DMS153 treated with DMSO at 0.1 percent for 48 hours (cell line): ENCODE measurements at regions not wholly inside any gene's neighbourhood (a gene's known extent, or its start where the extent isn't known, plus 50 kb on each side); places are given as distances from the start of the nearest gene placed in this dataset.
A peak's percentile ranks its signal among the peaks of the same experiment; 100 is the strongest.

ENCODE experiments used
- DNase-seq: peaks from one replicate; lab custom pipeline; 2025; ENCODE audit not compliant: unreplicated experiment; lab: John Stamatoyannopoulos, UW

DNA sequence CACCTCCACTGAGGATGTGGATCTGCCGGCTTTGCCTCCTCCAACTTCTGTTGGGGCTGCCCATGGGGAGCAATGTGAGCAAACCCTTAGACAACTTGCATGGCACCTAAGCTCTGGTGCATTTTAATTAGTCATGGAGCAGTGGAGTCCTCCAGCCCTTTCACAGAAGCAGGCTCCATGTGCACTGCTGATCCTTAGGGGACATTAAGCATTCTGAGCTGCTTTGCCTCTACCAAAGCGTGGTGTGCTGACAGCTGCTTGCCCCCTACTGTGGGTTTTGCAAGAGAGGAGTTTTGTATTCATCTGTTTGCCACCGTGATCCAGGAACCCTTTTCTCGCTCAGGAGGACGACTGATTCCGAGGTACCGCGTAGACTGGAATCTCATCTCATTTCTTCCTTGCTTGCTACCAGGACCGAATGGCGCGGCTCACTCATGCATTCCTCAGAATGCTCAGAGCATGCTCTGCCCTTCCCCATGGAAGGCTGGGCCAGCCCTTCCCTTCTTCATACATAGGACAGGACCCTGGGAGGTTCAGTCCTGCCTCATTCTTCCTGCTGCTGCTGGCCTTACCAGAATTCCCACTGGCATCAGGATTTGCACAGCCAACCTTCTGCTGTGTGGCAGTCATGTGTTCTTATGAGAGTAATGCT lies 432.5 kb downstream of the GADD45G start:
- no peak for DNase-seq

DNA sequence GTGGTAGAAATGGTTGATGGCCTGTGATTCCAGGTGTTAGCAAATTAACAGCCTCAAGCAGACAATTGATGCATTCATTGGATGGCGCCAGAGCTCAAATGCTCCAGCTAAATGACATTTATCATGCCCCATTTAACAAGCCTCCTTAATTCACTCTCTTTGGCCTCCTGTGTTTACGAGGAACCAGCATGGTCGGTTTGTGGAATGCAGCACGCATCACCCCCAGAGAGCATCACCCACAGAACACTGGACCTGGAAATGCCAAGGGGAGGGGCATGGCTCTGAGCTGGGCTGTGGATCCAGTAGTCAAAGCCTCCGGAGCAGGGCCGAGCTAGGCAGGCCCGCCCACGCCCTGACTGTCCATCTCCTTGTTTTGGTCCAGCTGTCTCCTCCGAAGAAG lies 434.0 kb downstream of the GADD45G start:
- peak; percentile 95 for DNase-seq

DNA sequence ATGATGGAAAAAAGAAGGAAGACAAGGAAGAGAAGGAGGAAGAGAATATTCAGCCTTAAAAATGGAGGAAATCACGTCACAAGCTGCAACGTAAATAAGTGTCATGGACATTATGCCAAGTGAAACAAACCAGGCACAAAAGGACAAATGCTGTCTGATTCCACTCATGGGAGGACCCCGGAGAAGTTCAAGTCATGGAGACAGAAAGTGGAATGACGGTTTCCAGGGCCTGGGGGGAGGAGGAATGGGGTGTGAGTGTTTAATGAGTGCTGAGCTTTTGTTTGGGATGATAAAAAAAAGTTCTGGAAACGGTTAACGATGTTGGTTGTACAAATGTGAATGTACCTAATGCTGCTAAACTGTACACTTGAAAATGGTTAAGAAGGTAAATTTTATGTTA lies 439.5 kb downstream of the GADD45G start:
- DNase-seq: no peak

DNA sequence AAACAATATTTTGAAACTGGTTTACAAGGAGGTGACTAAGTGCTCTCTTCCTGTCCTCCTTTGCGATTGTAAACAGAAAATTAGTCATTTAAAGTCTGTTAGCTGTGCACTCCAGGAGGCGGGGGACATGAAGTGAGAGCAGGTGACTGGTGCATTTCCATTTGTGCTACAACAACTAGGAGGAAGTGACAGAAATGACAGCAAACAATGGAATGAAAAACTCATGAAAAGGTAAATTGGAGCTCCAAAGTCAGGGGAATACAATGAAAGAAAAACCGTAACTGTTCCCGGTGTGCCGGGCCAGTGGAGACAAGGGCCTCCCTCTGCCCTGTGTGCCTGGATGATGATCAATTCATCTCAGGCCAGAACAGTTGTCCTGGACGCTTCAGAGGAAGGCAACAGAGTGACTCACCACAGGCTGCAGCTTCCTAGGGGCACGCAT lies 439.9 kb downstream of the GADD45G start:
- peak; percentile 98 for DNase-seq

DNA sequence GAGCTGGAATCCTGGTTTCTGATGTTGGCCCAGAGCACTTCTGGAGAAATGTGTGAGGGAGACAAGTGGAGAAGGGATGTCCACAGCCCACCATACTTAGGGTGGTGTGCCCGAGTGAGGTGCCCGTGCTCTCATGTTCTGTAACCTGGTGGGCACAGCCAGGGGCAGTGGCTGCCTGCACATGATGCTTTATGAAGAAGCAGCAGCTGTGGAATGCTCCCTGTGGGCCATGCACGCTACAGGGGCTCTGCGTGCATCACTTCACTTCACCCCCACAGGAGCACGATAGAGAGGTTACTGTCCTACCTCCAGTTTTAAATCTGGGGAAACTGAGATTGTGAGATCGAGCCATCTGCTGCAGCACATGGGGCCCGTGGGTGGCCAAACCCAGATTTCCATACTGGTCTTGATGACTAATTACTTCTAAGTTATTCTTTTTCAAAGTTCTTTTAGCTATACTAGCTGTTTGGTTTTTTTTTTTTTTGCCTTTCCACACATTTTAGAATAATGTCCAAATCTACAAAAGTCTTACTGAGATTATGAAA lies 441.6 kb downstream of the GADD45G start:
- DNase-seq: no peak

DNA sequence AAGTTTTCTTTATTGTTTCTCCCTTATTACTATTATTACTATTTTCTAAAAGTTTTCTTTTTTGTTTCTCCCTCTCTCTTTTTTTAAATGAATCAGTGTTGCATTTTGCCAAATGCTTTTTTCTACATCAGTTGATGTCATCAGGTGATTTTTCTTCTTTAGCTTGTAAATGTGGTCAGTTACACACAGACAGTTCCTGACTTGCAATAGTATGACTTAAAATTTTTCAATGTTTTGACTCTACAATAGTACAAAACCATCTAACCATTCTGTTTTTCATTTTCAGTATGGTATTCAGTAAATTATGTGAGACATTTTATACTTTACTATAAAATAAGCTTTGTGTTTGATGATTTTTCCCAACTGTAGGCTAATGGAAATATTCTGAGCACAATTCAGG lies 443.0 kb downstream of the GADD45G start:
- no peak for DNase-seq

DNA sequence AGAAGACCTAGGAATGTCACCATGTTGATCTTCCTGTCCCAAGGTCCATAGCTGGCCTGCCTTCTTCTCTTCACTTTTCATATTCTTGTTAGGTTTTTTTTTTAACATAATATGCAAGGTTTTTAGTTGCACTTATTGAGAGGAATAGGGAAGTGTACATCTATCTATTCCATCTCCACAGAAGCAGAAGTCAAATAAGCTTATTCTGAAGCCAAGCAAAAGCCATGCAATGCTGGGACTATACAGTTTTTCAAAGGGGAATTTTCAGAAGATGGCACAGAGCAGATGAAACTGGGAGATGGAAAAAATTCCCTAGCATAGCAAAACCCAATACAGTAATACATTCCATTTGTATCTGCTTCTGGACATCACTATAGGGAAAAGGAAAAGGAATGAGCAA lies 447.6 kb downstream of the GADD45G start:
- DNase-seq: no peak

DNA sequence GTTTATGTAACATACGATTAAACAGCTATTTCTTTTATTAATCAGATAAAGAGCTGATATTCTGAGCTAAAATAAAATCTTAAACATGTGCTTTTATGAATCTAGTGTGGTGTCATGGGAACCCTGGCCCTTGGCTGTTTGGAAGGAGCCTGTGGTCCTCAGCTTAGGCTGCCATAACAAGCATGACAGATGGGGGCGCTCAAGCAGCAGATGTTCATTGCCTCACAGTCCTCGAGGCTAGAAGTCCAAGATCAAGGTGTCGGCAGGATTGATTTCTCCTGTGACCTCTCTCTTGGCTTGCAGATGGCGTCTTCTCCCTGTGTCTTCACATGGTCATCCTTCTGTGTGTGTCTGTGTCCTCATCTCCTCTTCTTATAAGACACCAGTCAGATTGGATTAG lies 448.2 kb downstream of the GADD45G start:
- DNase-seq: no peak

DNA sequence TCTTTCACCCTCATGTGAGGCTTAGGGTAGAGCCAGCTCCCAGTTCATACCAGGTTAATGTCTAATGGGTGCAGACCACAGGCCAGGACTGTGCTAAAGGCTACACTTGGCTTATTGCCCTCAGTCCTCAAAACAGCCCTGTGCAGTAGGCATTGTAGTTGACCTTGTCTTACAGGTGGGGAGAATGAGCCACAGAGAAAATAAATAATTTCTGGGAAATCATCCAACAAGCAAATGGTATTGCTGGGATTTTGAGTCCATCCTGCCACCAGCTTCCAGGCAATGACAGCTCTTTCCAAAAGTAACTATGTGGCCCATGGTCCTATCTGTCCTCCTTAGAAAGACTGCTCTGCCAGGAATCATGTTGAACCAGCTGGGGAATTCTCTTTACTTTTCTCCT lies 450.0 kb downstream of the GADD45G start:
- DNase-seq: peak; percentile 58

DNA sequence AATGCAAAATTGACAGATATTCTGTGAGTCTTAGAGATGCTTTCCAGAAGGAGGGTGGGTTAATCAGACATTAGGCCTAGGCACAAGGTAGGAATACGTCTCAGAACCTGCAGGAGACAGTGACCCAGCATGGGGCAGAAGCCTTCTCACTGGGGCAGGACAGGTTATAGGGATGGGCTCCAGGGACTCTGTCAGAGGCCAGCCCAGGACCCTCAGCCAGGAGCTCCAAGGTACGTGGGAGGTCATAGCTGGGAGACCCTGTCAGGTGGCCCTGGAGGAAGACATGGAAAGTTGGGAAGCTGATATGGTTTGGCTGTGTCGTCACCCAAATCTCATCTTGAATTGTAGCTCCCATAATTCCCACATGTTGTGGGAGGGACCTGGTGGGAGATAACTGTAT lies 450.4 kb downstream of the GADD45G start:
- DNase-seq: no peak

DNA sequence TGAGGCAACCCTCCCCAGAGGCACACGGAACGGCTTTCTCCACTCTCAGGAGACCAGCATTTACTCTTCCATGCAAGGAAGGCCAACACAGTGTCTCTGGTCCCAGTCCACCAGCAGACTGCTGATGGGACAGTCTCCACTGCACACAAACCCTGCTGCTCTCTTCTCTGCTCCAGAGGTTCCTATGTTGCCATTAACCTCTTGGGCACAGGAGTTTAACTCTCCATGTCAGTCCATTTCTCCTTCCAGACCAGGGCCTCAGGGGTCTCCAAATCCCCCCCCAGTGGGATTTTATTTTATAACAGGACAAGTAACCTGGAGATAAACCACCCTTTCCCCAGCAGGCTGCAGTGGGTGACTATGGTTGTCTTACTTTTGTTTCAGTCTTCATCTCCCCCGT lies 452.5 kb downstream of the GADD45G start:
- no peak for DNase-seq

DNA sequence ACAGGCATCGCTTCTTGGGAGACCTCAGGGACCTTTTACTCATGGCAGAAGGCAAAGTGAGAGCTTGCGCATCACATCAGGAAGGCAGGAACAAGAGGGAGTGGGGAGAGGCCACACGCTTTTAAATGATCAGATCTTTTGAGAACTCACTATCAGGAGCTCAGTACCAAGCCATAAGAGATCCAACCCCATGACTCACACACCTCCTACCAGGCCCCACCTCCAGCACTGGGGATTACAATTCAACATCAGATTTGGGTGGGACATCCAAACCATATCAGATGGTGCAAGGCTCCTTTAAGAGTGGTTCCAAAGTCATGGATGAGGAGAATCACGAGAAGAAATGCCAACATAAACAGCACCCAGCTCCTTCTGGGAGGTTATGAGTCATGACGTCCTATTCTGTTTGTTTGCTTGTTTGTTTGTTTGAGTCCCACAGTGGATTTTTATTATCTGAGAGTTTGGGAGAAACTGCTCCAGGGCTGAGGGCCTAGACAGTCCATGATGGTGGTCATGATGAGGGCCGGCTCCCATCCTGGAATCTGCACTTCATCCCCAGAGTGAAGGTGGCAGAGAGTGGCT lies 453.5 kb downstream of the GADD45G start:
- DNase-seq: no peak

DNA sequence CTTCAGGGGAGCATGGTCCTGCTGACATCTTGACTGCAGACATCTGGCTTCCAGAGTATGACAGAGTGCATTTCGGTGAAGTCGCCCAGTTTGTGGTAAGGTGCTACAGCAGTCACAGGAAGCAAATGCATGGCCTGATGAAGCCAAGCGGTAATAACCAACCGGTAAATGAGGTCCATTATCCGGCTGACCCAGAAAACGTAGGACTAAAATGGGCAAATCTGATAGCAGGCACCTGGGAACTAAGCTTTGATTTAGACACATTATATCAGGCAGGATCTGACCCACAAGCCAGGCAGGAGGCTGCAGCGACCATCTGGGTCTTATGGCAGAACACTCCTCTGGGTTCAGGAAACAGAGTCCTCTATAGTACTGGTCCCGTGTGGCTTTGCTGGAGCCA lies 454.6 kb downstream of the GADD45G start:
- no peak for DNase-seq

DNA sequence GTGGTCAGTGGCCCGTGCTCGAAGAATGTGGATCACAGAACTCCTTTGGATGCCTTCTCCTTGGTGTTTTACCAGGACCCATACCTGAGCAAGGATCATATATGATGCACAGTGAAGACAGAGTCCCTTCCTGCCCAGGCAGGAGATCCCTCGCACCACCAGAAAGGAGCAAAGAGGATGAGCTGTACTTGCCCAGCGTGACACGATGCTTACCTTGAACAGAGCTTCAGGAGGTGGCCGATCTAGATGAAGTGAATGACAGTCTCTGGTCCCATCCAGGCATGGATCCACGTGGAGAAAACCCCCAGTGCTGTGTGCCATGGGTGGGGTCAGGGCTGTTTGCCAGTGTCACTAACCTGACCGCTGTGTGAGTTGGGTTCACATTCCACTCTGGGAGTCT lies 455.4 kb downstream of the GADD45G start:
- DNase-seq: no peak

DNA sequence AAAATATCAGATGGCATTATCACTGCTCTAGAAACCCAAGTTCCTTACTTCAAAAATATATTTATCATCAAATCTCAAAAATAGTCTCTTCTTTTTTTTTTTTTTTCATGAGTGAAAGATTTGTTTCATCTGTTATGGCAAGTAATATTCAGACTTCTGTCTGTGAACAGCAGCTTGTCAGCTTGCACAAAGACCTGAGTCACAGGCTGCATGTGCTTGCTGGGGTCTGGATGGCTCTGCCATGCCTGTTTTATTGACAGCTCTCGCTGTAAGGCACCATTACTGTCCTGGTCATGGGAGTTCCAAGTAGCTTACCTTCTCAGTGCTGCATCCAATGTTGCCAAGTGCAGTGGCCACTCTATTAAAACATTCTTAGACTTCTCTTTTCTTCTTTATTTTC lies 456.4 kb downstream of the GADD45G start:
- no peak for DNase-seq

DNA sequence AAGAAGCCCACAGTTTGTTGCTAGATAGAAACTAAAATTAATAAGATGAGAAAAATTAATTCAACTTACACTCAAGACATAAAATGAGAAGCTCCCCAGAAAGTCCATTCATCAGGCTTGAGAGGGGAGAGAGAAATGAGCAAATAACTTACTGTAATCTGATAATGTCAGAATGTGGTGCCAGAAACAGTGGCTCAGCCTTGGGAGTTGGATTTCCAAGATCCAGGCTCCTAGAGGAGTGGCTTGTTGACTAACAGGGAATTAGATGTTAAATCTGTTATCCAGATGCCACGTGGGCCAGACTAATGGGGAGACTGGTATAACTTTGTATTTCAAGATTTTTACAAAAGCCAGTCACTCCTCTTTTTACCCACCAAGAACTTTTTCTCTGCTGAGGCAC lies 458.2 kb downstream of the GADD45G start:
- no peak for DNase-seq

DNA sequence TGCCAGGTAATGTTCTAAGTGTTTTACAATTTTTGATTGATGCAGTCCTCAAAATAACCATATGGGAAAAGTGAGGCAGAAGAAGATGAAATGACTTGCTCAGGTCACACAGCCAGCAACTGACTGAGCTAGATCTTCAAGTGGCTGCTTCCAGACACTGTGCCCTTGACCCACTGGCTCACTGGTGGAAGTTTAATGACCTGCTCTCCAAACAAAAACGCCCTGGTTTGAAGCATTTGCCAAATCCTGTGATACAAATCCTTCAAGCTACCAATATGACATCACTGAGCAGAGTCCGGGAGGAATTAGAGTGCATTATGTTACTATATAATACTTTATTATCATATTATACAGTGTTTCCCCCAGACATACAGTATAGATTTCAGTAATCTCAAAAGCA lies 459.4 kb downstream of the GADD45G start:
- no peak for DNase-seq

DNA sequence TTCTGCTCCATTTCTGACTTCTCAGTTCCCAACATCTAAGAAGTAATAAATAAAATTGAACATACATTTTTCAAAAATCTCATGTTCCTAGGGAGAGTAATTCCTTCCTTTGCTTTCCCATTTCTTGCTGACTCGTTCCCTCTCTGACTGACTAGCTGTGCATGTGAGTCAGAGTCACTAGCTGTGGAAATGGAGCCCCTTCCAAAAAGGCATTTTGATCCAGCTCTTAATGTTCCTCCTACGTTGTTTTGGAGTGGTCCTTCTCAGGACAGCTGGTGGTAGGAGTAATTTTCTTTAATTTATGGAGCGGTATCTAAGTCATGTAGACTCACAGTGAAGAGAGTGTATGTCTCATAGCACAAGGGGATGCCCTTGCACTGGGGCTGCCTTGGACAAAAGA lies 460.2 kb downstream of the GADD45G start:
- no peak for DNase-seq

DNA sequence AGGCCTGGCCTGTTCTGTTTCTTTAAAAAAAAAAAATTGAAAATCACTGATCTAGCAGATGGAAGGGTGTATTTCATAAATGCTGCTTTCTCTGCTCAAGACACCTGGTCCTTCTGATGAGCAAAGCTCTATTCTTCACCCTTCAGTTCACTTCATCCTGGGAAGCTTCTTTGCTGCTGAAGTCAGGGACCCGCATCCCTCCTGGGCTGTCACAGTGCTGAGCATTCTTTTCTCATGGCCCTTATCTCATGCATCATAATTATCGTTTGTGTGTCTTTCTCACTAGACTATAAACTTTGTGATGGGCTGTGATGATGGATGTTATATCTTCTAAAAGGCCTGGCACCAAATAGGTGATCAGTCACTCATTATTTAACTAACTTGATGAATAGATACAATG lies 461.0 kb downstream of the GADD45G start:
- DNase-seq: no peak

DNA sequence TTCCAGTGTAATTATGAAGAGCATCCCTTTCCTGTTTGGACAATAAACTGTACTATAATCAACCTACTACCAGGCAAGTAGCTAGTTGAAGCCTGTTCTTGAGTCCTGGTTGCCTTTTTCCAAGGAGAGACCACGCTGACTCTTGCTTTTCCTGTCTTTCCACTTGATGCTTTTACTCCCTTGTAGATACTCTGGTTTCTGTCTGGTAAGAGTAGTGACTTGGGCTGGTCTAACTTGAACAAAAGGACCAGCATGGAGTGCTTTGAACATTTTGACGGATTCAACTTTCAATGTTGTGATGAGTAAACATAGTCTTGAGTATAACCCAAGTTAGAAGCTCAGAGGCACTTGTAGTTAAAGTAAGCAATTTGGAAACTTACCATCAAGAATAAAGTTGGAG lies 464.3 kb downstream of the GADD45G start:
- no peak for DNase-seq

DNA sequence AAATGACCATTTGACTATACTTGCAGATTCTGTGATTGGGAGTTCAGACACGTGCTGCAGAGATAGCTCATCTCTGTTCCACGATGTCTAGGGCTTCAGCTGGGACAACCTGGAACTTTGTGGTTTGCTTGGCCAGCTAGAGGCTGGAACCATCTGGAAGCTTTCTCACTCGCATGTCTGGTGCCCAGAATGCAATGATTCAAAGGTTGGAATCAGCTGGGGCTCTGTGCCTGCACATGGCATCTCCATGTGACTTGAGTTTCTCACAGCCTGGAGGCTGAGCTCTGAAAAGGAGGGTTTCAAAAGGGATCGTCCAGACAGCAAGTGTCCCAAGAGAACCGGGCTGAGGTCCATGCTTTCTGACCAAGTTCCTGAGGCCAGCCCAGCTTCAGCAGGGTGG lies 465.2 kb downstream of the GADD45G start:
- no peak for DNase-seq

DNA sequence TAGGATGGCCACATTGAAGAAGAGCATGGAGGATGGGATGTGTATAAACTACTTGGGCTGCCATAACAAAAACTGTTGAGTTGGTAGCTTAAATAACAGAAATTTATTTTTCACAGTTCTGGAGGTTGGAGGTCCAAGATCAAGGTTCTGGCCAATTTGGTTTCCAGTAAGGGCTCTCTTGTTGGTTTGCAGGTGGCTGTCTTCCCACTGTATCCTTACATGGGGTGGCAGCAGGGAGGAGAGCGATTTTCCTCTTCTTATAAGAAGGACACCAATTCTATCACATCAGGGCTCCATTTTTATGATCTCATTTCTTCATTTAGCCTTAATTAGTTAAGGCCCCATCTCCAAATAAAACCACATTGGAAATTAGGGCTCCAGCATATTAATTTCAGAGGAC lies 465.7 kb downstream of the GADD45G start:
- DNase-seq: no peak
